ENCODE measurements at regions not wholly inside any gene's neighbourhood (a gene's known extent, or its start where the extent isn't known, plus 50 kb on each side); places are given as distances from the start of the nearest gene placed in this dataset.

DNA sequence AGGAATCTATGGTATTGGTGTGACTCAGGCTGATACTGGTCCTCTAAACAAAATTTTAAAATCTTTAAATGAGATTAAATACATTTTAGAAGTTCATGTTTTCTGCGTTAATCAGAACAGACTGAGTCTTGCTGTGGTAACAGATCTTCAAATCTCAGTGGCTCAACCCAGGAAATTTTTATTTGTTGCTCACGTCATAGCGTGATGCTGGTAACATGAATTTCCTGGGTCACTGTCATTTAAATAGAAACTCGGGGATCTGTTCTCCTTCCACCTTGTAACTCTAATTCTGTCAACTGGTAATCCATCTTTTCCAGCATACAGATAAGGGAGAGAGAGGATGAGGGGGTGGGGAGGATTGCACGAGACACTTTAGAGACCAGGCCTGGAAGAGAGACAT is 90.0 kb downstream of the CDC42EP3 start:
- ChIA-PET POLR2A (ENCODE audit: unreplicated experiment) (no interaction called here), CTCF (no interaction called here)
- ATAC-seq (no peak), DNase-seq (no peak)
- Histone ChIP-seq H4K20me1 (ENCODE audit: low read length) (no peaks in the 10 kb centered on the region), H3K4me2 (ENCODE audit: low read length) (no peak overlapping the region), H3K4me3 (ENCODE audit: low read length) (no peak overlapping the region), H3K4me1 (ENCODE audit: insufficient read depth, low read length) (peaks cover 37% of the 10 kb centered on the region), H3K9me3 (ENCODE audit: low read length) (no peaks in the 10 kb centered on the region), H2AFZ (ENCODE audit: low read length) (no peak overlapping the region), H3K27me3 (ENCODE audit: low read length) (no peaks in the 10 kb centered on the region), H3K9me2 (replicated peaks; ENCODE audit: low read length) (no peaks in the 10 kb centered on the region), H3K9ac (ENCODE audit: low read length) (no peak overlapping the region), H3K79me2 (ENCODE audit: low read length) (no peaks in the 10 kb centered on the region), H3F3A (ENCODE audit: low read length, unreplicated experiment) (no peaks in the 10 kb centered on the region), H3K36me3 (ENCODE audit: low read depth, low read length) (no peaks in the 10 kb centered on the region), H3K27ac (ENCODE audit: low read length) (no peak overlapping the region)
- BruUV-seq (replicated peaks), result no TSS peak
- TF ChIP-seq EZH2phosphoT487 (IDR thresholded peaks at IDR 0.05; ENCODE audit: borderline replicate concordance, low read length) (no peak), EZH2 (IDR thresholded peaks at IDR 0.05; ENCODE audit: low read length, unreplicated experiment) (no peak)
- TF ChIP-seq, protein P1, sequence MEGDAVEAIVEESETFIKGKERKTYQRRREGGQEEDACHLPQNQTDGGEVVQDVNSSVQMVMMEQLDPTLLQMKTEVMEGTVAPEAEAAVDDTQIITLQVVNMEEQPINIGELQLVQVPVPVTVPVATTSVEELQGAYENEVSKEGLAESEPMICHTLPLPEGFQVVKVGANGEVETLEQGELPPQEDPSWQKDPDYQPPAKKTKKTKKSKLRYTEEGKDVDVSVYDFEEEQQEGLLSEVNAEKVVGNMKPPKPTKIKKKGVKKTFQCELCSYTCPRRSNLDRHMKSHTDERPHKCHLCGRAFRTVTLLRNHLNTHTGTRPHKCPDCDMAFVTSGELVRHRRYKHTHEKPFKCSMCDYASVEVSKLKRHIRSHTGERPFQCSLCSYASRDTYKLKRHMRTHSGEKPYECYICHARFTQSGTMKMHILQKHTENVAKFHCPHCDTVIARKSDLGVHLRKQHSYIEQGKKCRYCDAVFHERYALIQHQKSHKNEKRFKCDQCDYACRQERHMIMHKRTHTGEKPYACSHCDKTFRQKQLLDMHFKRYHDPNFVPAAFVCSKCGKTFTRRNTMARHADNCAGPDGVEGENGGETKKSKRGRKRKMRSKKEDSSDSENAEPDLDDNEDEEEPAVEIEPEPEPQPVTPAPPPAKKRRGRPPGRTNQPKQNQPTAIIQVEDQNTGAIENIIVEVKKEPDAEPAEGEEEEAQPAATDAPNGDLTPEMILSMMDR (conservative IDR thresholded peaks at IDR 0.05; ENCODE audit: low read depth, low read length), result no peak
- intact Hi-C loops (cut with micrococcal nuclease), result no loop called here

DNA sequence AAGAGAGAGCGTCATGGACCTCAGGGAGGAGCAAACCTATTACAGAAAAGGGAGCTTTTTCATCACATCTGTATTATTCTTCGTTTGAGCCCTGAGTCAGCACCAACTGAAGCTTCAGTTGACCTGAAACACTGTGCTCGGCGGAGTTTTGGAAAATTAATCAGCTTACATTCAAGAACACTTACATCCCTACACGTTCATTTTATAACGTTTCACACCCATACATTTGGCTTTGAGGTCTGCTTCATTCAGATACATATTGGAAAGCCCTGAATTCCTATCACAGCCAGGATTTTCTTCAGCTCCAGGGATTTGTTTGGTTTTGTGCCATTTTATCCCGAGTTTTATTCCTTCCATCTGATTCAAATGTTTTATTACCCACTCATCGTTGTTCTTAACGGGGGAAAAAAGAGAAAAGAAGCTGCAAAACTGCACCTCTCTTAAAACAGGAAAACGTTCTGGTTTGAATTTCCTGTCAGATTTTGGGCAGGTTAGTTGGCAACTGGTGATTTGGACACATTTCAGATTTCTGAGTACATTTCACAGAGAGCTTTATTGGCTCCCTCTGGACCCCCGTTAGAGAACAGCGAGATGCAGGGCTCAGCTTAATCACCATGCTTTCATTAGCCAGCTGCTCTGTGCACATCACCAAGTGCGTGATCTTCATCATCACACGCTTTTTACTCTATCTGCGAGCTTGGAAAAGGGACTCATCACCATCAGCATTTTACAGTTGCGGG is 88.8 kb downstream of the CDC42EP3 start:
- Histone ChIP-seq H3K9me2 (replicated peaks; ENCODE audit: low read length) (no peaks in the 10 kb centered on the region), H3K79me2 (ENCODE audit: low read length) (no peaks in the 10 kb centered on the region), H3K4me1 (ENCODE audit: insufficient read depth, low read length) (peaks cover 49% of the 10 kb centered on the region), H3K27me3 (ENCODE audit: low read length) (no peaks in the 10 kb centered on the region), H3K27ac (ENCODE audit: low read length) (no peak overlapping the region), H3K9me3 (ENCODE audit: low read length) (no peaks in the 10 kb centered on the region), H3K9ac (ENCODE audit: low read length) (no peak overlapping the region), H2AFZ (ENCODE audit: low read length) (no peak overlapping the region), H4K20me1 (ENCODE audit: low read length) (no peaks in the 10 kb centered on the region), H3K36me3 (ENCODE audit: low read depth, low read length) (no peaks in the 10 kb centered on the region), H3F3A (ENCODE audit: low read length, unreplicated experiment) (no peaks in the 10 kb centered on the region), H3K4me2 (ENCODE audit: low read length) (no peak overlapping the region), H3K4me3 (ENCODE audit: low read length) (no peak overlapping the region)
- TF ChIP-seq EZH2phosphoT487 (IDR thresholded peaks at IDR 0.05; ENCODE audit: borderline replicate concordance, low read length), result no peak
- TF ChIP-seq, protein P1 (conservative IDR thresholded peaks at IDR 0.05; ENCODE audit: low read depth, low read length), result no peak
- no peak for TF ChIP-seq EZH2 (IDR thresholded peaks at IDR 0.05; ENCODE audit: low read length, unreplicated experiment)
- intact Hi-C loops (cut with micrococcal nuclease), result no loop called here
- no peak for ATAC-seq
- POLR2A ChIA-PET (ENCODE audit: unreplicated experiment), result no interaction called here
- CTCF ChIA-PET, result no interaction called here
- no TSS peak for BruUV-seq (replicated peaks)
- no peak for DNase-seq

DNA sequence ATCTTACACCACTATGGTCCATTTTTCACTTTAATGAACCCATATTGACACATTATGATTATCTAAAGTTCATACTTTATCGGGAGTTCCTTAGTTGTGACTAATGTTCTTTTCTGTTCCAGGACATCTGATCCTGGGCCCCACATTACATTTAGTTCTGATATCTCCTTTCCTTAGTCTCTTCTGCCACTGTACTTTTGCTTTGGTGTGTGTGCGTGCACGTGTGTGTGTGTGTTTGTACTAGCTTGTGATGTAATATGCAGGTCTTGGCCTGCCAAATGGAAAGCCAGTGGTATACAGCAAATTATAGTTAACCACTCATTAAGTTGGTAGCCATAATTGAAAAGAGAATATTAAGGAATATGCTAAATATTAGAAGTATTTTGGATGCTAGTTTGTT is 88.0 kb downstream of the CDC42EP3 start:
- H3K4me3 ChIP-seq (ENCODE audit: low read length), result no peak overlapping the region
- TF ChIP-seq, protein P1 (conservative IDR thresholded peaks at IDR 0.05; ENCODE audit: low read depth, low read length), result no peak
- TF ChIP-seq EZH2phosphoT487 (IDR thresholded peaks at IDR 0.05; ENCODE audit: borderline replicate concordance, low read length) (no peak), EZH2 (IDR thresholded peaks at IDR 0.05; ENCODE audit: low read length, unreplicated experiment) (no peak)
- BruUV-seq (replicated peaks), result no TSS peak
- no peaks in the 10 kb centered on the region for H4K20me1 ChIP-seq (ENCODE audit: low read length)
- ATAC-seq (no peak), DNase-seq (no peak)
- H3K27me3 ChIP-seq (ENCODE audit: low read length), result no peaks in the 10 kb centered on the region
- H3K36me3 ChIP-seq (ENCODE audit: low read depth, low read length), result no peaks in the 10 kb centered on the region
- intact Hi-C loops (cut with micrococcal nuclease), result no loop called here
- no peak overlapping the region for H3K9ac ChIP-seq (ENCODE audit: low read length)
- peak overlapping the region; percentile 51 for H3K4me2 ChIP-seq (ENCODE audit: low read length)
- CTCF ChIA-PET, result no interaction called here
- peaks cover 57% of the 10 kb centered on the region for H3K4me1 ChIP-seq (ENCODE audit: insufficient read depth, low read length)
- no peak overlapping the region for H2AFZ ChIP-seq (ENCODE audit: low read length)
- no peaks in the 10 kb centered on the region for H3K9me2 ChIP-seq (replicated peaks; ENCODE audit: low read length)
- no peaks in the 10 kb centered on the region for H3K9me3 ChIP-seq (ENCODE audit: low read length)
- POLR2A ChIA-PET (ENCODE audit: unreplicated experiment), result no interaction called here
- no peaks in the 10 kb centered on the region for H3K79me2 ChIP-seq (ENCODE audit: low read length)
- H3F3A ChIP-seq (ENCODE audit: low read length, unreplicated experiment), result no peaks in the 10 kb centered on the region
- H3K27ac ChIP-seq (ENCODE audit: low read length), result no peak overlapping the region
